ENCODE measurements at regions not wholly inside any gene's neighbourhood (a gene's known extent, or its start where the extent isn't known, plus 50 kb on each side); places are given as distances from the start of the nearest gene placed in this dataset.
"Not testable (repeated sequence)": the region's sequence is repeated elsewhere in the genome, so short reads cannot be mapped to it uniquely, and the experiment has no call there.

GRCh38 chr18:5729983-5730699, 165.2 kb downstream of the TMEM200C start:
- DNase-seq (ENCODE audit: low read depth), result no peak
- in situ Hi-C loops (cut with HindIII; ENCODE audit: low pct_unique_long_range_greater_than_20kb, low sequenced_read_pairs), result no loop called here

- in situ Hi-C loops (cut with HindIII; ENCODE audit: low pct_unique_long_range_greater_than_20kb, low sequenced_read_pairs), result no loop called here
- DNase-seq (ENCODE audit: low read depth), result no peak
Measured at GRCh38 chr18:5728531-5728930, 166.8 kb downstream of the TMEM200C start.

GRCh38 chr18:5726011-5726410, 169.3 kb downstream of the TMEM200C start:
- in situ Hi-C loops (cut with HindIII; ENCODE audit: low pct_unique_long_range_greater_than_20kb, low sequenced_read_pairs), result no loop called here

GRCh38 chr18:5721924-5722323, 173.4 kb downstream of the TMEM200C start:
- DNase-seq (ENCODE audit: low read depth), result no peak
- in situ Hi-C loops (cut with HindIII; ENCODE audit: low pct_unique_long_range_greater_than_20kb, low sequenced_read_pairs), result no loop called here

More at GRCh38 chr18:5726011-5726410, 169.3 kb downstream of the TMEM200C start:
- no peak for DNase-seq (ENCODE audit: low read depth)

GRCh38 chr18:5720132-5720531, 175.2 kb downstream of the TMEM200C start:
- DNase-seq (ENCODE audit: low read depth), result no peak
- in situ Hi-C loops (cut with HindIII; ENCODE audit: low pct_unique_long_range_greater_than_20kb, low sequenced_read_pairs), result no loop called here

GRCh38 chr18:5717256-5717655, 173.5 kb upstream of the EPB41L3 start:
- in situ Hi-C loops (cut with HindIII; ENCODE audit: low pct_unique_long_range_greater_than_20kb, low sequenced_read_pairs), result no loop called here
- no peak for DNase-seq (ENCODE audit: low read depth)

GRCh38 chr18:5710676-5711075, 166.9 kb upstream of the EPB41L3 start:
- no peak for DNase-seq (ENCODE audit: low read depth)
- in situ Hi-C loops (cut with HindIII; ENCODE audit: low pct_unique_long_range_greater_than_20kb, low sequenced_read_pairs), result no loop called here

- DNase-seq (ENCODE audit: low read depth), result no peak
- in situ Hi-C loops (cut with HindIII; ENCODE audit: low pct_unique_long_range_greater_than_20kb, low sequenced_read_pairs), result no loop called here
Measured at GRCh38 chr18:5710235-5710634, 166.4 kb upstream of the EPB41L3 start.

GRCh38 chr18:5709476-5710095, 165.8 kb upstream of the EPB41L3 start:
- no peak for DNase-seq (ENCODE audit: low read depth)
- in situ Hi-C loops (cut with HindIII; ENCODE audit: low pct_unique_long_range_greater_than_20kb, low sequenced_read_pairs), result no loop called here

- DNase-seq (ENCODE audit: low read depth), result no peak
- in situ Hi-C loops (cut with HindIII; ENCODE audit: low pct_unique_long_range_greater_than_20kb, low sequenced_read_pairs), result no loop called here
Measured at GRCh38 chr18:5707586-5707985, 163.8 kb upstream of the EPB41L3 start.

- in situ Hi-C loops (cut with HindIII; ENCODE audit: low pct_unique_long_range_greater_than_20kb, low sequenced_read_pairs), result no loop called here
Measured at GRCh38 chr18:5705393-5705792, 161.6 kb upstream of the EPB41L3 start.

GRCh38 chr18:5704847-5705246, 161.1 kb upstream of the EPB41L3 start:
- in situ Hi-C loops (cut with HindIII; ENCODE audit: low pct_unique_long_range_greater_than_20kb, low sequenced_read_pairs), result no loop called here

More at GRCh38 chr18:5705393-5705792, 161.6 kb upstream of the EPB41L3 start:
- DNase-seq (ENCODE audit: low read depth), result no peak

GRCh38 chr18:5702016-5702415, 158.2 kb upstream of the EPB41L3 start:
- in situ Hi-C loops (cut with HindIII; ENCODE audit: low pct_unique_long_range_greater_than_20kb, low sequenced_read_pairs); DNase-seq (ENCODE audit: low read depth): not testable (repeated sequence)

More at GRCh38 chr18:5704847-5705246, 161.1 kb upstream of the EPB41L3 start:
- no peak for DNase-seq (ENCODE audit: low read depth)

- in situ Hi-C loops (cut with HindIII; ENCODE audit: low pct_unique_long_range_greater_than_20kb, low sequenced_read_pairs), result no loop called here
- no peak for DNase-seq (ENCODE audit: low read depth)
Measured at GRCh38 chr18:5693699-5694294, 150.0 kb upstream of the EPB41L3 start.

- no peak for DNase-seq (ENCODE audit: low read depth)
- in situ Hi-C loops (cut with HindIII; ENCODE audit: low pct_unique_long_range_greater_than_20kb, low sequenced_read_pairs), result no loop called here
Measured at GRCh38 chr18:5678779-5679406, 135.1 kb upstream of the EPB41L3 start.

- DNase-seq (ENCODE audit: low read depth), result no peak
- in situ Hi-C loops (cut with HindIII; ENCODE audit: low pct_unique_long_range_greater_than_20kb, low sequenced_read_pairs), result no loop called here
Measured at GRCh38 chr18:5678278-5678677, 134.5 kb upstream of the EPB41L3 start.

- in situ Hi-C loops (cut with HindIII; ENCODE audit: low pct_unique_long_range_greater_than_20kb, low sequenced_read_pairs), result no loop called here
- no peak for DNase-seq (ENCODE audit: low read depth)
Measured at GRCh38 chr18:5673616-5674015, 129.8 kb upstream of the EPB41L3 start.

GRCh38 chr18:5669585-5669984, 125.8 kb upstream of the EPB41L3 start:
- DNase-seq (ENCODE audit: low read depth), result no peak
- in situ Hi-C loops (cut with HindIII; ENCODE audit: low pct_unique_long_range_greater_than_20kb, low sequenced_read_pairs), result no loop called here

GRCh38 chr18:5668087-5668715, 124.4 kb upstream of the EPB41L3 start:
- in situ Hi-C loops (cut with HindIII; ENCODE audit: low pct_unique_long_range_greater_than_20kb, low sequenced_read_pairs), result no loop called here
- DNase-seq (ENCODE audit: low read depth), result no peak

Data from Caki2 (cell line).